Breast epithelium (tissue), 4 donors: ENCODE measurements at regions not wholly inside any gene's neighbourhood (a gene's known extent, or its start where the extent isn't known, plus 50 kb on each side); places are given as distances from the start of the nearest gene placed in this dataset.
"Not testable (repeated sequence)": the region's sequence is repeated elsewhere in the genome, so short reads cannot be mapped to it uniquely, and the experiment has no call there.

Experiments
- DNase-seq, 2 donors: peaks; one replicate each; pipeline ENCODE4 v3.0.0-alpha.2; 2019; ENCODE audit warnings: low spot score in 2 of 2
- H3K27ac ChIP-seq, 2 donors: fragments of 200-600 bp; sonication (generic) in 1 of 2; one replicate each; pipeline ENCODE4 v1.5.1; 2016 to 2019; ENCODE audit warnings: mild to moderate bottlenecking in 1 of 2
- H3K27me3 ChIP-seq, 2 donors: fragments of 200-600 bp; sonication (generic) in 1 of 2; one replicate each; pipeline versions ENCODE4 v1.5.1 to v1.6.0; 2017 to 2019; ENCODE audit warnings: control low read depth in 1 of 2, mild to moderate bottlenecking in 1 of 2
- H3K36me3 ChIP-seq: fragments of 200-600 bp; one replicate; pipeline ENCODE4 v1.5.1; 2019
- H3K4me1 ChIP-seq, 2 donors: fragments of 200-600 bp; sonication (generic); one replicate each; pipeline ENCODE4 v1.5.1; 2016 to 2019; ENCODE audit warnings: control low read depth in 1 of 2
- H3K4me3 ChIP-seq, 3 donors: fragments of 200-600 bp; sonication (generic); 1 replicate in 2 of 3; 2 replicates in 1 of 3; pipeline ENCODE4 v1.5.1; 2016 to 2019; ENCODE audit warnings: mild to moderate bottlenecking in 3 of 3, moderate library complexity in 2 of 3
- H3K9me3 ChIP-seq, 2 donors: fragments of 200-600 bp; sonication (generic) in 1 of 2; one replicate each; pipeline ENCODE4 v1.5.1; 2016 to 2019; ENCODE audit warnings: control low read depth in 1 of 2
- CTCF ChIP-seq, 3 donors: fragments of 450-650 bp; IDR thresholded peaks; one replicate each; pipeline ENCODE4 v1.5.1; 2016 to 2017; ENCODE audit warnings: antibody characterized with exemption in 3 of 3, mild to moderate bottlenecking in 3 of 3, moderate library complexity in 3 of 3
- POLR2A ChIP-seq: fragments of 450-650 bp; IDR thresholded peaks from one replicate; pipeline ENCODE4 v1.6.1; 2016; ENCODE audit warnings: antibody characterized with exemption, mild to moderate bottlenecking, moderate library complexity
- POLR2AphosphoS5 ChIP-seq, 3 donors: sonication (generic); formaldehyde crosslinking; IDR thresholded peaks; one replicate each; pipeline ENCODE4 v1.6.1; 2017; ENCODE audit warnings: antibody characterized with exemption in 3 of 3
- intact Hi-C: fragments of 100-400 bp; cut with DNase I; formaldehyde crosslinking; loops from one replicate; pipeline ENCODE4 v1.15.1; 2023; ENCODE audit warnings: low total_unique reads

DNA sequence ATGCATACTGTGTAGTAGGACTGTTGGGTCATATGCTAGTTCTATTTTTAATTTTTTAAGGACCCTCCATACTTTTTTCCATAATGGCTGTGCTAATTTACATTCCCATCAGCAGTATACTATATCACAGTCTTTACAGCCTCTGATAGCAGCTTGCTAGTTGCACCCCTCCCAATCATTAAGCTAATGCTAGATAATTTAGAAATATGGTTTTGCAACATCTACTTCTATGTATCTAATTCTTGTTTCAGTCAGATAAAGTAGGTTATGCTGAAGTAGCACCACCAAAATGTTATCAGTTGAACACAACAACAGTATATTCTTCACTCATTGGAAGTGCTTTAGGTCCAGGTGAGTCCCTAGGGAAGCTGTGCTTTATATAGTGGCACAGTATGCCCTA lies 522.7 kb upstream of the HTR2C start:
- no peaks in the 10 kb centered on the region for H3K9me3 ChIP-seq
- no peak overlapping the region for H3K27ac ChIP-seq
- no peaks in the 10 kb centered on the region for H3K36me3 ChIP-seq
- TF ChIP-seq POLR2A (no peak), POLR2AphosphoS5 (IDR thresholded peaks at IDR 0.05) (no peak), CTCF (IDR thresholded peaks at IDR 0.05) (no peak)
- H3K4me3 ChIP-seq: no peak overlapping the region
- no peaks in the 10 kb centered on the region for H3K4me1 ChIP-seq
- no peak for DNase-seq
- peaks cover 0 to 11% of the 10 kb centered on the region in 2 donors for H3K27me3 ChIP-seq
- intact Hi-C loops: no loop called here

GRCh38 chrX:114058988-114059418 lies 524.9 kb upstream of the HTR2C start:
- no peaks in the 10 kb centered on the region for H3K36me3 ChIP-seq
- H3K4me1 ChIP-seq: no peaks in the 10 kb centered on the region
- H3K27ac ChIP-seq: no peak overlapping the region
- peaks cover 0 to 7% of the 10 kb centered on the region in 2 donors for H3K27me3 ChIP-seq
- H3K4me3 ChIP-seq: no peak overlapping the region
- no peaks in the 10 kb centered on the region for H3K9me3 ChIP-seq
- intact Hi-C loops: no loop called here
- DNase-seq: no peak
- TF ChIP-seq POLR2AphosphoS5 (IDR thresholded peaks at IDR 0.05) (no peak), CTCF (IDR thresholded peaks at IDR 0.05) (no peak), POLR2A (no peak)

- intact Hi-C loops, DNase-seq, H3K9me3 ChIP-seq, H3K27ac ChIP-seq, H3K4me3 ChIP-seq, H3K4me1 ChIP-seq, H3K36me3 ChIP-seq: not testable (repeated sequence)
- peaks cover 0 to 15% of the 10 kb centered on the region in 2 donors for H3K27me3 ChIP-seq
Measured at GRCh38 chrX:114057422-114057821, 526.5 kb upstream of the HTR2C start.

GRCh38 chrX:114051667-114052315 lies 532.1 kb upstream of the HTR2C start:
- TF ChIP-seq POLR2AphosphoS5 (IDR thresholded peaks at IDR 0.05) (no peak), POLR2A (no peak), CTCF (IDR thresholded peaks at IDR 0.05) (no peak)
- intact Hi-C loops: no loop called here
- DNase-seq: no peak
- H3K27ac ChIP-seq: no peak overlapping the region
- no peaks in the 10 kb centered on the region for H3K9me3 ChIP-seq
- no peaks in the 10 kb centered on the region for H3K36me3 ChIP-seq
- H3K4me1 ChIP-seq: no peaks in the 10 kb centered on the region
- no peak overlapping the region for H3K4me3 ChIP-seq
- peaks cover 0 to 12% of the 10 kb centered on the region in 2 donors for H3K27me3 ChIP-seq

DNA sequence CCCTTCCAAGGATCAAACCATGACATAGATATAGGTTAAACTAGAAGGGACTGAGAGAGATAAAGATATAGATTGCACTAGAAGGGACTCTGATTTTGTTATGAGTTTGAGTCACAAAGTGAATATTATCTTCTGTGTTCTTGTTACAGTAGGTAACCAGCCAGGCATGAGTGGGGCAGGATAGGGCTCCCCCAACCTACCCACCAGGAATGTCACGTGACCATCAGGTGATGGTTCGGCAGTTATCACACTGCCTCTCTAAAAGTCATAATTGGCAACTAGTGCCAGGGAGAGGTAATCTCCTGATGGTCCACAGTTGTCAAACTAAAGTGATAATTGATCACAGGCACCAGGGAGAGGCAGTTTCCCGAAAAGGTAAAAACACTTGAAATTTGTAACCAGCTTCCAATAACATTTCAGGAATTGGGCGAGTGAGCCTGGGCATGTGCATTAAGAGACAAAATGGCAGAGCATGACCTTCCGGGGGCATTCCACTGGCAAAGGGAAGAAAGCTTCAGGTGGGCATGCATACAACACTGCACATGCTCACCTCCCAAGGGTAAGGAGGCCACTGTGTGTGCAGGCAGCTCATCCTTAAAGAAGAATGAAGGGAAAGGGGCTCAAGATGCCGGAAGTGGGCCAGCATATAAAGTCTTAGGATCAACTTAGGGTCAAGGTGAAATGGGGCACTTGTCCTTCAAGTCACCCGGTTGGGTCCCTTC lies 533.6 kb upstream of the HTR2C start:
- no peak for TF ChIP-seq POLR2A
- no peak for TF ChIP-seq CTCF (IDR thresholded peaks at IDR 0.05)
- TF ChIP-seq POLR2AphosphoS5 (IDR thresholded peaks at IDR 0.05): no peak
- H3K27me3 ChIP-seq: peaks cover 0 to 12% of the 10 kb centered on the region in 2 donors
- H3K27ac ChIP-seq: no peak overlapping the region
- no peak overlapping the region for H3K4me3 ChIP-seq
- H3K36me3 ChIP-seq: no peaks in the 10 kb centered on the region
- H3K9me3 ChIP-seq: no peaks in the 10 kb centered on the region
- no peak for DNase-seq
- intact Hi-C loops: no loop called here
- no peaks in the 10 kb centered on the region for H3K4me1 ChIP-seq
